ENCODE measurements at regions not wholly inside any gene's neighbourhood (a gene's known extent, or its start where the extent isn't known, plus 50 kb on each side); places are given as distances from the start of the nearest gene placed in this dataset.

- peak; percentile 16 for DNase-seq
Measured at GRCh38 chr14:97703006-97703760, 906.0 kb downstream of the VRK1 start.

- DNase-seq, result no peak
Measured at GRCh38 chr14:97704316-97704885, 907.2 kb downstream of the VRK1 start.

GRCh38 chr14:97705107-97705506 is 907.9 kb downstream of the VRK1 start:
- no peak for DNase-seq

GRCh38 chr14:97705976-97706375 is 908.8 kb downstream of the VRK1 start:
- peak; percentile 26 for DNase-seq

- no peak for DNase-seq
Measured at GRCh38 chr14:97706819-97707218, 909.6 kb downstream of the VRK1 start.

GRCh38 chr14:97707603-97708002 is 910.4 kb downstream of the VRK1 start:
- peak; percentile 18 for DNase-seq

GRCh38 chr14:97709552-97709951 is 912.4 kb downstream of the VRK1 start:
- peak; percentile 15 for DNase-seq

- no peak for DNase-seq
Measured at GRCh38 chr14:97710726-97711125, 913.5 kb downstream of the VRK1 start.

- no peak for DNase-seq
Measured at GRCh38 chr14:97712471-97712870, 915.3 kb downstream of the VRK1 start.

- DNase-seq, result peak; percentile 41
Measured at GRCh38 chr14:97713023-97713422, 915.8 kb downstream of the VRK1 start.

GRCh38 chr14:97718886-97719442 is 921.8 kb downstream of the VRK1 start:
- DNase-seq, result no peak

- no peak for DNase-seq
Measured at GRCh38 chr14:97719931-97720330, 922.7 kb downstream of the VRK1 start.

GRCh38 chr14:97723351-97723750 is 926.2 kb downstream of the VRK1 start:
- DNase-seq, result no peak

GRCh38 chr14:97723819-97724218 is 926.6 kb downstream of the VRK1 start:
- no peak for DNase-seq

GRCh38 chr14:97724265-97724731 is 927.1 kb downstream of the VRK1 start:
- peak; percentile 39 for DNase-seq

GRCh38 chr14:97726676-97727075 is 929.5 kb downstream of the VRK1 start:
- no peak for DNase-seq

- no peak for DNase-seq
Measured at GRCh38 chr14:97730706-97731105, 933.5 kb downstream of the VRK1 start.

GRCh38 chr14:97731800-97732199 is 934.6 kb downstream of the VRK1 start:
- DNase-seq, result no peak

GRCh38 chr14:97747316-97747715 is 950.1 kb downstream of the VRK1 start:
- DNase-seq, result no peak

GRCh38 chr14:97748616-97749015 is 951.4 kb downstream of the VRK1 start:
- no peak for DNase-seq

GRCh38 chr14:97757491-97757890 is 960.3 kb downstream of the VRK1 start:
- DNase-seq, result no peak

- DNase-seq, result no peak
Measured at GRCh38 chr14:97760050-97760449, 962.9 kb downstream of the VRK1 start.

GRCh38 chr14:97762386-97762785 is 965.2 kb downstream of the VRK1 start:
- DNase-seq, result no peak

GRCh38 chr14:97771340-97772045 is 974.3 kb downstream of the VRK1 start:
- no peak for DNase-seq
